ENCODE measurements at regions not wholly inside any gene's neighbourhood (a gene's known extent, or its start where the extent isn't known, plus 50 kb on each side); places are given as distances from the start of the nearest gene placed in this dataset.

DNA sequence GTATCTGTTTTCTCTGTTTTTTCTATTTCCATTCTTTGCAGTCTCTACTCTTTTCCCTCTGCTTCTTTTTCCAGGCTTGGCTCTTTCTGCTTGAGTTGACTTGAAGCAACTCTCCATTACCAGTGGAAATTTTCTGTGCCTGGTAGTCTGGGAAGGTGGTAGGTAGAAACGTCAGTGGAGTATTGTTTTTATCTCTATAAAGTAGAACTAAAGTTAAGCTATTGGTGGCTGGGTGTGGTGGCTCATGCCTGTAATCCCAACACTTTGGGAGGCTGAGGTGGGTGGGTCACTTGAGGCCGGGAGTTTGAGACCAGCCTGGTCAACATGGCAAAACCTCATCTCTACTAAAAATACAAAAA lies 438.1 kb upstream of the AR start:
- TF ChIP-seq, protein P1, sequence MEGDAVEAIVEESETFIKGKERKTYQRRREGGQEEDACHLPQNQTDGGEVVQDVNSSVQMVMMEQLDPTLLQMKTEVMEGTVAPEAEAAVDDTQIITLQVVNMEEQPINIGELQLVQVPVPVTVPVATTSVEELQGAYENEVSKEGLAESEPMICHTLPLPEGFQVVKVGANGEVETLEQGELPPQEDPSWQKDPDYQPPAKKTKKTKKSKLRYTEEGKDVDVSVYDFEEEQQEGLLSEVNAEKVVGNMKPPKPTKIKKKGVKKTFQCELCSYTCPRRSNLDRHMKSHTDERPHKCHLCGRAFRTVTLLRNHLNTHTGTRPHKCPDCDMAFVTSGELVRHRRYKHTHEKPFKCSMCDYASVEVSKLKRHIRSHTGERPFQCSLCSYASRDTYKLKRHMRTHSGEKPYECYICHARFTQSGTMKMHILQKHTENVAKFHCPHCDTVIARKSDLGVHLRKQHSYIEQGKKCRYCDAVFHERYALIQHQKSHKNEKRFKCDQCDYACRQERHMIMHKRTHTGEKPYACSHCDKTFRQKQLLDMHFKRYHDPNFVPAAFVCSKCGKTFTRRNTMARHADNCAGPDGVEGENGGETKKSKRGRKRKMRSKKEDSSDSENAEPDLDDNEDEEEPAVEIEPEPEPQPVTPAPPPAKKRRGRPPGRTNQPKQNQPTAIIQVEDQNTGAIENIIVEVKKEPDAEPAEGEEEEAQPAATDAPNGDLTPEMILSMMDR (IDR thresholded peaks at IDR 0.05) = no peak
- no peak for TF ChIP-seq POLR2AphosphoS5 (IDR thresholded peaks at IDR 0.05)
